ENCODE measurements at regions not wholly inside any gene's neighbourhood (a gene's known extent, or its start where the extent isn't known, plus 50 kb on each side); places are given as distances from the start of the nearest gene placed in this dataset.

GRCh38 chr1:203926025-203926540 is 64.7 kb downstream of the SNRPE start:
- DNase-seq (ENCODE audit: low spot score) = no peak

- no peak for DNase-seq (ENCODE audit: low spot score)
Observed at GRCh38 chr1:203929741-203930309, 68.4 kb downstream of the SNRPE start.

- no peak for DNase-seq (ENCODE audit: low spot score)
Observed at GRCh38 chr1:203930342-203930741, 68.9 kb downstream of the SNRPE start.

GRCh38 chr1:203931953-203932352 is 70.6 kb downstream of the SNRPE start:
- no peak for DNase-seq (ENCODE audit: low spot score)

- DNase-seq (ENCODE audit: low spot score) = no peak
Observed at GRCh38 chr1:203932556-203932955, 71.2 kb downstream of the SNRPE start.

- no peak for DNase-seq (ENCODE audit: low spot score)
Observed at GRCh38 chr1:203934027-203934426, 72.6 kb downstream of the SNRPE start.

- DNase-seq (ENCODE audit: low spot score) = no peak
Observed at GRCh38 chr1:203934651-203935050, 73.3 kb downstream of the SNRPE start.

GRCh38 chr1:203935321-203935720 is 73.9 kb downstream of the SNRPE start:
- DNase-seq (ENCODE audit: low spot score) = no peak

GRCh38 chr1:203937678-203938330 is 76.4 kb downstream of the SNRPE start:
- DNase-seq (ENCODE audit: low spot score) = no peak

- DNase-seq (ENCODE audit: low spot score) = no peak
Observed at GRCh38 chr1:203944651-203945404, 83.4 kb downstream of the SNRPE start.

- no peak for DNase-seq (ENCODE audit: low spot score)
Observed at GRCh38 chr1:203954293-203954692, 92.9 kb downstream of the SNRPE start.

GRCh38 chr1:203954788-203955552 is 93.6 kb downstream of the SNRPE start:
- no peak for DNase-seq (ENCODE audit: low spot score)

- no peak for DNase-seq (ENCODE audit: low spot score)
Observed at GRCh38 chr1:203968761-203969160, 104.2 kb upstream of the SOX13 start.

GRCh38 chr1:203969846-203970245 is 103.1 kb upstream of the SOX13 start:
- no peak for DNase-seq (ENCODE audit: low spot score)

- no peak for DNase-seq (ENCODE audit: low spot score)
Observed at GRCh38 chr1:203985044-203985443, 87.9 kb upstream of the SOX13 start.

GRCh38 chr1:203985676-203986075 is 87.2 kb upstream of the SOX13 start:
- DNase-seq (ENCODE audit: low spot score) = no peak

GRCh38 chr1:203986887-203987461 is 85.9 kb upstream of the SOX13 start:
- DNase-seq (ENCODE audit: low spot score) = no peak

- no peak for DNase-seq (ENCODE audit: low spot score)
Observed at GRCh38 chr1:203990118-203990517, 82.8 kb upstream of the SOX13 start.

- DNase-seq (ENCODE audit: low spot score) = no peak
Observed at GRCh38 chr1:203992440-203992839, 80.5 kb upstream of the SOX13 start.

GRCh38 chr1:203993256-203993655 is 79.7 kb upstream of the SOX13 start:
- no peak for DNase-seq (ENCODE audit: low spot score)

- DNase-seq (ENCODE audit: low spot score) = no peak
Observed at GRCh38 chr1:203995228-203995627, 77.7 kb upstream of the SOX13 start.

- peak; percentile 70 for DNase-seq (ENCODE audit: low spot score)
Observed at GRCh38 chr1:203996126-203996525, 76.8 kb upstream of the SOX13 start.
